Keratinocyte (primary cell): ENCODE measurements at regions not wholly inside any gene's neighbourhood (a gene's known extent, or its start where the extent isn't known, plus 50 kb on each side); places are given as distances from the start of the nearest gene placed in this dataset.

Experiments used
- DNase-seq: peaks from one replicate; pipeline ENCODE4 v3.0.0-alpha.2; 2011; ENCODE audit warnings: low read depth, missing footprints, low spot score
- FAIRE-seq: peaks from 2 replicates; lab custom pipeline; 2011; peaks lifted over from hg19 to GRCh38; lab: Jason Lieb, UNC
- H2AFZ ChIP-seq: 2 replicates; pipeline ENCODE4 v1.6.0; 2012; ENCODE audit warnings: low read length, control low read depth, inconsistent platforms; ENCODE audit not compliant: control insufficient read depth
- H3K27ac ChIP-seq: 2 replicates; pipeline ENCODE4 v1.5.1; 2011; ENCODE audit warnings: low read length; ENCODE audit not compliant: control insufficient read depth, insufficient read depth
- H3K27me3 ChIP-seq: 3 replicates; pipeline ENCODE4 v1.6.0; 2011; ENCODE audit warnings: low read length; ENCODE audit not compliant: control insufficient read depth, insufficient read depth; ENCODE audit errors: extremely low read depth
- H3K36me3 ChIP-seq, 2 experiments: 2 replicates in 1 of 2; 3 replicates in 1 of 2; pipeline ENCODE4 v1.5.1; 2011; ENCODE audit warnings: low read length in 2 of 2, mild to moderate bottlenecking in 1 of 2; ENCODE audit not compliant: control insufficient read depth in 2 of 2, insufficient read depth in 2 of 2; ENCODE audit errors: extremely low read depth in 1 of 2
- H3K4me1 ChIP-seq: 3 replicates; pipeline ENCODE4 v1.5.1; 2011; ENCODE audit warnings: low read length; ENCODE audit not compliant: control insufficient read depth, insufficient read depth; ENCODE audit errors: extremely low read depth
- H3K4me2 ChIP-seq: 3 replicates; pipeline ENCODE4 v1.6.0; 2011; ENCODE audit warnings: low read depth, low read length; ENCODE audit not compliant: control insufficient read depth, insufficient read depth; ENCODE audit errors: extremely low read depth
- H3K4me3 ChIP-seq, 3 experiments: fragments of 200-600 bp in 1 of 3; sonication (generic) in 1 of 3; 2 replicates in 2 of 3; 3 replicates in 1 of 3; pipeline ENCODE4 v1.5.1; 2011 to 2016; ENCODE audit warnings: low read length in 3 of 3, mild to moderate bottlenecking in 3 of 3, control low read depth in 2 of 3, inconsistent platforms in 1 of 3, low read depth in 1 of 3, mixed read lengths in 1 of 3, mixed run types in 1 of 3, moderate library complexity in 1 of 3; ENCODE audit not compliant: control insufficient read depth in 2 of 3, insufficient read depth in 2 of 3; ENCODE audit errors: extremely low read depth in 1 of 3
- H3K79me2 ChIP-seq: 2 replicates; pipeline ENCODE4 v1.6.0; 2012; ENCODE audit warnings: low read length; ENCODE audit not compliant: control insufficient read depth, insufficient read depth
- H3K9ac ChIP-seq: 3 replicates; pipeline ENCODE4 v1.6.0; 2011; ENCODE audit warnings: low read length; ENCODE audit not compliant: control insufficient read depth, insufficient read depth; ENCODE audit errors: extremely low read depth
- H3K9me1 ChIP-seq: 3 replicates; pipeline ENCODE4 v1.6.0; 2011; ENCODE audit warnings: low read length; ENCODE audit not compliant: control insufficient read depth, insufficient read depth; ENCODE audit errors: extremely low read depth
- H3K9me3 ChIP-seq: 2 replicates; pipeline ENCODE4 v1.5.1; 2012; ENCODE audit warnings: low read depth, low read length; ENCODE audit not compliant: control insufficient read depth
- H4K20me1 ChIP-seq: 3 replicates; pipeline ENCODE4 v1.6.0; 2011; ENCODE audit warnings: low read length; ENCODE audit not compliant: control insufficient read depth, insufficient read depth; ENCODE audit errors: extremely low read depth
- CTCF ChIP-seq, 3 experiments: IDR thresholded peaks in 1 of 3; conservative IDR thresholded peaks in 1 of 3; optimal IDR thresholded peaks in 1 of 3; 2 replicates in 2 of 3; 3 replicates in 1 of 3; pipeline versions ENCODE3 to v1.5.1; 2011; ENCODE audit warnings: low read length in 3 of 3, mild to moderate bottlenecking in 3 of 3, moderate library complexity in 2 of 3, control low read depth in 1 of 3, inconsistent platforms in 1 of 3; ENCODE audit not compliant: insufficient read depth in 2 of 3; ENCODE audit errors: extremely low read depth in 1 of 3
- EZH2 ChIP-seq: IDR thresholded peaks from one replicate; pipeline ENCODE4 v1.6.1; 2012; ENCODE audit warnings: inconsistent platforms, mild to moderate bottlenecking, low read length, moderate library complexity
- dilution Hi-C: fragments of 300-500 bp; cut with MboI; formaldehyde crosslinking; loops from one replicate; pipeline ENCODE4 v1.7.0; 2020; ENCODE audit warnings: low sequenced_read_pairs; ENCODE audit not compliant: extremely low pct_ligation_motif_present

DNA sequence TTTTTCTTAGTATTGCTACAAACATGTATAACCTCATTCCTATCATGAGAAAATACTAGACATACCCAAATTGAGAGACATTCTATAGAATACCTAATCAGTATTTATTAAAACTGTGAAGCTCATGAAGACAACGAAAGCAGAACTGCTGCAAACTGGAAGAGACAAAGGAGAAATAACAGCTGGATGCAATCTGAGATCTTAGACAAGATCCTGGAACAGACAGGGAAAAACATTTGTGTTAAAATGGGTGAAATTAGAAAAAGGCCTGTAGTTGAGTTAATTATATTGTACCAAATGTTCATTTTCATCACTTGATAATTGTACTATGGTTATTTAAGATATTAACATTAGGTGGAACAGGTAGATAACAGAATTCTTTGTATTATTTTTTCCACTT lies 392.0 kb downstream of the PLPP3 start:
- dilution Hi-C loops: no loop called here
- H3K79me2 ChIP-seq: no peaks in the 10 kb centered on the region
- no peaks in the 10 kb centered on the region for H4K20me1 ChIP-seq
- TF ChIP-seq CTCF (optimal IDR thresholded peaks at IDR 0.05 in 1 of 3, IDR thresholded peaks at IDR 0.05 in 1 of 3, conservative IDR thresholded peaks at IDR 0.05 in 1 of 3; ENCODE audit: extremely low read depth in 1 of 3, insufficient read depth in 2 of 3, low read length in 3 of 3): no peak
- no peak for TF ChIP-seq EZH2
- H3K9ac ChIP-seq: no peak overlapping the region
- no peak overlapping the region for H3K4me2 ChIP-seq
- no peaks in the 10 kb centered on the region for H3K36me3 ChIP-seq
- no peaks in the 10 kb centered on the region for H3K27me3 ChIP-seq
- no peak overlapping the region for H2AFZ ChIP-seq
- no peaks in the 10 kb centered on the region for H3K4me1 ChIP-seq
- H3K9me1 ChIP-seq: no peaks in the 10 kb centered on the region
- H3K9me3 ChIP-seq: no peaks in the 10 kb centered on the region
- no peak for FAIRE-seq
- DNase-seq: no peak
- H3K27ac ChIP-seq: no peak overlapping the region
- H3K4me3 ChIP-seq: no peak overlapping the region

DNA sequence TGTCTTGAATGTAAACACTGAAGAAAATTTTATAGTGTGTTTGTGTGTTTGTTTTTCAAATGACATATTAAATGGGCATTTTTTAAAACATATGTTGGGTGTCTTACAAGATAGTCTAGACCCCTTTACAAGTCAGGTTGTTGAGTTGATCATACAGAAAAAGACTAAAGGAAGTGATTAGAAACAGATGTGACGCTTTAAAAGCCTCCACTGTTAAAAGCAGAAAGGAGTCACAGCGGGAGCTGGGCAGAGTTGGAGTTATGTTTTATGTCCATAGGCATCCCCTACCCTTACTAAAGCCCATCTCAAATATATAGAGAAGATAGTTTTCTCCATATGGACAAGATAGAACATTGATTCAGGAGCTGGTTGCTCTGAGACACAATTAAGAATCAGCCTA lies 393.9 kb downstream of the PLPP3 start:
- no peak overlapping the region for H3K27ac ChIP-seq
- no peaks in the 10 kb centered on the region for H3K27me3 ChIP-seq
- H3K9me3 ChIP-seq: no peaks in the 10 kb centered on the region
- no peak overlapping the region for H3K9ac ChIP-seq
- TF ChIP-seq EZH2 (no peak), CTCF (optimal IDR thresholded peaks at IDR 0.05 in 1 of 3, IDR thresholded peaks at IDR 0.05 in 1 of 3, conservative IDR thresholded peaks at IDR 0.05 in 1 of 3; ENCODE audit: extremely low read depth in 1 of 3, insufficient read depth in 2 of 3, low read length in 3 of 3) (no peak)
- H3K36me3 ChIP-seq: no peaks in the 10 kb centered on the region
- H3K4me1 ChIP-seq: no peaks in the 10 kb centered on the region
- no peak overlapping the region for H2AFZ ChIP-seq
- DNase-seq (no peak), FAIRE-seq (no peak)
- no peak overlapping the region for H3K4me2 ChIP-seq
- dilution Hi-C loops: no loop called here
- no peaks in the 10 kb centered on the region for H3K79me2 ChIP-seq
- H3K9me1 ChIP-seq: no peaks in the 10 kb centered on the region
- H3K4me3 ChIP-seq: no peak overlapping the region
- no peaks in the 10 kb centered on the region for H4K20me1 ChIP-seq
